PC-3 (cell line): ENCODE measurements at regions not wholly inside any gene's neighbourhood (a gene's known extent, or its start where the extent isn't known, plus 50 kb on each side); places are given as distances from the start of the nearest gene placed in this dataset.

Experiments used
- ATAC-seq: fragments of 200-7000 bp; cut with Tn5 transposase; 2 replicates; pipeline ENCODE4 v1.9.1; 2020; ENCODE audit warnings: mild to moderate bottlenecking, moderate library complexity
- BruUV-seq: library from RNA; stranded (reverse); fragments of 400-500 nt; replicated peaks from 2 replicates; lab custom pipeline; 2021; lab: Mats Ljungman, UMichigan
- CTCF ChIA-PET: fragments of 300-600 bp; sonication (Branson Sonifier 250); formaldehyde crosslinking; loops from one replicate; lab custom pipeline; 2022; ENCODE audit warnings: antibody characterized with exemption; lab: Charles Lee
- POLR2A ChIA-PET: fragments of 300-600 bp; sonication (Branson Sonifier 250); formaldehyde crosslinking; loops from one replicate; lab custom pipeline; 2022; ENCODE audit warnings: antibody characterized with exemption; ENCODE audit not compliant: unreplicated experiment; lab: Charles Lee
- DNase-seq: peaks from one replicate; pipeline ENCODE4 v3.0.0-alpha.2; 2015
- H2AFZ ChIP-seq: fragments of 300-600 bp; sonication (generic); 2 replicates; pipeline ENCODE4 v1.6.0; 2016; ENCODE audit warnings: antibody characterized with exemption, low read length
- H3F3A ChIP-seq: fragments of 300-600 bp; sonication (generic); one replicate; pipeline ENCODE4 v1.6.0; 2017; ENCODE audit warnings: antibody characterized with exemption, low read length, control low read depth, mild to moderate bottlenecking; ENCODE audit not compliant: unreplicated experiment
- H3K27ac ChIP-seq: fragments of 300-600 bp; sonication (generic); 2 replicates; pipeline ENCODE4 v1.5.1; 2016; ENCODE audit warnings: mild to moderate bottlenecking, low read length
- H3K27me3 ChIP-seq: fragments of 300-600 bp; sonication (generic); 2 replicates; pipeline ENCODE4 v1.6.1; 2016; ENCODE audit warnings: low read length, mixed read lengths
- H3K36me3 ChIP-seq: fragments of 300-600 bp; sonication (generic); 2 replicates; pipeline ENCODE4 v1.6.1; 2016; ENCODE audit warnings: low read depth, mixed run types, low read length, mixed read lengths
- H3K4me1 ChIP-seq: fragments of 300-600 bp; sonication (generic); 2 replicates; pipeline ENCODE4 v1.5.1; 2016; ENCODE audit warnings: low read length; ENCODE audit not compliant: insufficient read depth
- H3K4me2 ChIP-seq: fragments of 300-600 bp; sonication (generic); 2 replicates; pipeline ENCODE4 v1.6.0; 2016; ENCODE audit warnings: low read length
- H3K4me3 ChIP-seq: fragments of 300-600 bp; sonication (generic); 2 replicates; pipeline ENCODE4 v1.5.1; 2016; ENCODE audit warnings: mild to moderate bottlenecking, low read length, mixed read lengths
- H3K79me2 ChIP-seq: fragments of 300-600 bp; sonication (generic); 2 replicates; pipeline ENCODE4 v1.6.1; 2017; ENCODE audit warnings: low read length, mixed read lengths
- H3K9ac ChIP-seq: fragments of 300-600 bp; sonication (generic); 2 replicates; pipeline ENCODE4 v1.6.0; 2016; ENCODE audit warnings: mild to moderate bottlenecking, low read length
- H3K9me2 ChIP-seq: fragments of 300-600 bp; sonication (generic); replicated peaks from 2 replicates; pipeline ENCODE4 v1.6.1; 2016; ENCODE audit warnings: mixed run types, low read length, mixed read lengths
- H3K9me3 ChIP-seq: fragments of 300-600 bp; sonication (generic); 2 replicates; pipeline ENCODE4 v1.6.1; 2016; ENCODE audit warnings: low read length, mixed read lengths
- H4K20me1 ChIP-seq: fragments of 300-600 bp; sonication (generic); 2 replicates; pipeline ENCODE4 v1.6.1; 2016; ENCODE audit warnings: low read length, mixed read lengths
- CTCF ChIP-seq: fragments of 300-600 bp; sonication (generic); conservative IDR thresholded peaks from 2 replicates; pipeline ENCODE4 v1.5.1; 2017; ENCODE audit warnings: antibody characterized with exemption, low read depth, mild to moderate bottlenecking, low read length
- EZH2 ChIP-seq: fragments of 300-600 bp; sonication (generic); IDR thresholded peaks from one replicate; pipeline ENCODE4 v1.6.1; 2017; ENCODE audit warnings: antibody characterized with exemption, mild to moderate bottlenecking, low read length; ENCODE audit not compliant: unreplicated experiment
- EZH2phosphoT487 ChIP-seq: fragments of 300-600 bp; sonication (generic); IDR thresholded peaks from 2 replicates; pipeline ENCODE4 v1.6.1; 2018; ENCODE audit warnings: mild to moderate bottlenecking, antibody characterized with exemption, low read length, borderline replicate concordance
- intact Hi-C: fragments of 100-400 bp; cut with micrococcal nuclease; formaldehyde crosslinking; loops from 2 replicates; pipeline ENCODE4 v1.9.0; 2023

GRCh38 chr5:68423154-68423811 is 207.7 kb downstream of the PIK3R1 start:
- ChIA-PET CTCF (no interaction called here), POLR2A (no interaction called here)
- intact Hi-C loops: no loop called here
- Histone ChIP-seq H3K79me2 (no peaks in the 10 kb centered on the region), H3K4me3 (no peak overlapping the region), H3K36me3 (no peaks in the 10 kb centered on the region), H3K9me3 (no peaks in the 10 kb centered on the region), H3K27me3 (no peaks in the 10 kb centered on the region), H3K4me2 (no peak overlapping the region), H3K27ac (no peak overlapping the region), H3K9me2 (no peaks in the 10 kb centered on the region), H3F3A (no peaks in the 10 kb centered on the region), H4K20me1 (no peaks in the 10 kb centered on the region), H3K9ac (no peak overlapping the region), H2AFZ (no peak overlapping the region), H3K4me1 (peaks cover 13% of the 10 kb centered on the region)
- BruUV-seq: no TSS peak
- DNase-seq (no peak), ATAC-seq (no peak)
- TF ChIP-seq CTCF (no peak), EZH2 (no peak), EZH2phosphoT487 (no peak)

- ATAC-seq: peak; percentile 42; the same call in 1 of the 2 replicates
- DNase-seq: peak; percentile 60
- Histone ChIP-seq H3K9me3 (no peaks in the 10 kb centered on the region), H3K9me2 (no peaks in the 10 kb centered on the region), H3K9ac (no peak overlapping the region), H2AFZ (no peak overlapping the region), H3K36me3 (no peaks in the 10 kb centered on the region), H3K4me3 (no peak overlapping the region), H3K27me3 (no peaks in the 10 kb centered on the region), H3K4me2 (peak overlapping the region; percentile 49), H4K20me1 (no peaks in the 10 kb centered on the region), H3F3A (no peaks in the 10 kb centered on the region), H3K4me1 (peaks cover 7% of the 10 kb centered on the region; the same call in 1 of the 2 replicates), H3K79me2 (no peaks in the 10 kb centered on the region), H3K27ac (peak overlapping the region; percentile 65)
- POLR2A ChIA-PET: no interaction called here
- CTCF ChIA-PET: no interaction called here
- TF ChIP-seq EZH2phosphoT487 (no peak), EZH2 (no peak), CTCF (no peak)
- BruUV-seq: no TSS peak
- intact Hi-C loops: no loop called here
These were observed 209.4 kb downstream of the PIK3R1 start for GRCh38 chr5:68424799-68425537.

- no peak overlapping the region for H3K27ac ChIP-seq
- ATAC-seq: no peak
- CTCF ChIA-PET: no interaction called here
- DNase-seq: no peak
- BruUV-seq: no TSS peak
- H3F3A ChIP-seq: no peaks in the 10 kb centered on the region
- no peak overlapping the region for H3K4me2 ChIP-seq
- peaks cover 7% of the 10 kb centered on the region; the same call in 1 of the 2 replicates for H3K4me1 ChIP-seq
- POLR2A ChIA-PET: no interaction called here
- no peaks in the 10 kb centered on the region for H4K20me1 ChIP-seq
- TF ChIP-seq CTCF (no peak), EZH2phosphoT487 (no peak), EZH2 (no peak)
- H3K36me3 ChIP-seq: no peaks in the 10 kb centered on the region
- H3K79me2 ChIP-seq: no peaks in the 10 kb centered on the region
- H3K9me3 ChIP-seq: no peaks in the 10 kb centered on the region
- H3K9me2 ChIP-seq: no peaks in the 10 kb centered on the region
- intact Hi-C loops: no loop called here
- H3K27me3 ChIP-seq: no peaks in the 10 kb centered on the region
- no peak overlapping the region for H3K9ac ChIP-seq
- no peak overlapping the region for H3K4me3 ChIP-seq
- H2AFZ ChIP-seq: no peak overlapping the region
These were observed 211.0 kb downstream of the PIK3R1 start for GRCh38 chr5:68426586-68426985.
